ENCODE measurements at regions not wholly inside any gene's neighbourhood (a gene's known extent, or its start where the extent isn't known, plus 50 kb on each side); places are given as distances from the start of the nearest gene placed in this dataset.

DNA sequence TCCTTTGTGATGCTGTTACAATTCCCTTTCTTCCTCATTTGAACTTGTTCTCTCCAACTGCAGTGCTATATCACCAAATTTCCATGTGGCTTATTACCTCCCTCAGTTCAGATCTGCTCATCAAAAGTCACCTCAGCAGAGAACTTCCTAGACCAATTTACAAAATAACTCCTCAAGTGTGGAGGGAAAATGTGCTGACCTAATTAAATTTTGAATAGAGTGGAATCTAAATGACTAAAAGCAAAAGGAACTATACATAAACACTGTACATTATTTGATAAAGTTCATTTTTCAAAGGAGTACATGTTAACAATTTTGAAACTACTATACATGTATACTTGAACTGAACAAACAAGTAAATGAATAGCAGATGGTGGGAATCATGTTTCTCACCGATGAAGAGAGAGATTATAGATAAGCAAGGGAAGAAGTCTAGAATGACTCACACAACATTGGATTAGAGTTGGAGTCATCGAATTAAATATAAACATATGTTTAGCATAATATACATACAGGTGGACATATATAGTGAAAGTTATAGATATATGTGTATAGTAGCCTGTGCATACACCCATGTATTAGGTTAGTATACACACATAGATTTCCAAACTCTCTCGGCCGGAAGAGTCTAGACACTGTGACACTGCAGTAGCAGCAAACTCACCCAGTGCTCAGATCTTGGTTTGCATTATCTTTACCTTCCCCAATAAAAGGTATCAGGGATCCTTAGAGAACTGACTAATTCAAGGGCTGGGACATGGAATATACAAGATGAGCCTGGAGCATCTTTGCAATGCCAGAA is 318.7 kb downstream of the PCDH18 start:
- FAIRE-seq, result no peak
- no peak for DNase-seq (ENCODE audit: low spot score in 2 of 2)

GRCh38 chr4:137212601-137213000 is 319.7 kb downstream of the PCDH18 start:
- DNase-seq (ENCODE audit: low spot score in 2 of 2) (peak in 1 of 2 donors; percentile 1), FAIRE-seq (no peak)

DNA sequence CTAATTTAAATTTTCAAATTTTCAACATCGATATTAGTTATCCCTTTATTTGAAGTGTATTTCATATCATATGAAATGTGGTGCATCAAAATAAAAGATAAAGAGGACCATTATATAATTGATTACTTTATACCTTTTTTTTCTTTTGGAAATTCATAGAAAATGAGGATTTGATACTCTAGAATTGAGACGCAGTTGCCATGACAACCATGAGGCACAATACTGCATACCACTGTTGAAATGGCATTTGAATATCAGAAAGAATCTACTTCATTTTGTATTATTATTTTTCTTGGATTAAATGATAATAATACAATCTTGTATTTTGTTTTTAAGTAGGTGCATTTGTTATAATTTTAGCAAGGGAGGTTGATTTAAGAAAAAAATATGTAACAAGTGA is 323.1 kb downstream of the PCDH18 start:
- DNase-seq (ENCODE audit: low spot score in 2 of 2), result no peak
- peak; percentile 51 for FAIRE-seq

DNA sequence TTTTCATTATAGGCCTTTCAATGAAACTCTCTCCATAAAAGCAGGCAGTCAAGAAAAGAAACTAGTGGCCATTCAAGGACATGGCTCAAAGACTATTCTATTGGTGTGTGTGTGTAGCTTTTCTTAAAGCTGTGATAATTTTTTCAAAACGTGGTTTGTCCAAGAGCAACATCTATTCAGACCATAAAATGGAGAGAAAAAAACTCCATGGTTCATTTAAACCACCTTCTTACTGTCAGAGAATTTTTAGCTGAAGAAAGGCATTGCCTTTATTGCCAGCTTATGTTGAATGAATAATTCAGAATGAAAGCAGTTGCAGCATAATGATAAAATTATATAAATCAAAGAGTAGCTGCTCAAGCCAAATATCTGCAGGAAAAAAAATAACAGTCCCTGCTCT is 325.5 kb downstream of the PCDH18 start:
- DNase-seq (ENCODE audit: low spot score in 2 of 2) (no peak), FAIRE-seq (no peak)

- DNase-seq (ENCODE audit: low spot score in 2 of 2) (no peak), FAIRE-seq (no peak)
Observed at GRCh38 chr4:137203601-137204000, 328.7 kb downstream of the PCDH18 start.

GRCh38 chr4:137200322-137200721 is 332.0 kb downstream of the PCDH18 start:
- FAIRE-seq (no peak), DNase-seq (ENCODE audit: low spot score in 2 of 2) (no peak)

DNA sequence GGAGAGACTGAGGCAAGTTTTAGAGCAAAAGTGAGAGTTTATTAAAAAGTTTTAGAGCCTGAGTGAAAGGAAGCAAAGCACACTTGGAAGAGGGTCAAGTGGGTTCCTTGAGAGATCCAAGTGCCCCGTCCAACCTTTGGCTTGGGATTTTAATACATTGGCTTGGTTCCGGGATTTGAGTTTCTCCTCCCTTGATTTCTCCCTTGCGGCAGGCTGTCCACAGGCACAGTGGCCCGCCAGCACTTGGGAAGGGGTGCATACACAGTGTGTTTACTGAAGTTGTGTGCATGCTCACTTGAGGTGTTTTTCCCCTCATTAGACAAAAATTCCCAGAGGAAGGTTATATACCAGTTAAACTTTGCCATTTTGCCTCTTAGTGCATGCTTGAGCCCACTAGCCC is 333.5 kb downstream of the PCDH18 start:
- FAIRE-seq, result no peak

DNA sequence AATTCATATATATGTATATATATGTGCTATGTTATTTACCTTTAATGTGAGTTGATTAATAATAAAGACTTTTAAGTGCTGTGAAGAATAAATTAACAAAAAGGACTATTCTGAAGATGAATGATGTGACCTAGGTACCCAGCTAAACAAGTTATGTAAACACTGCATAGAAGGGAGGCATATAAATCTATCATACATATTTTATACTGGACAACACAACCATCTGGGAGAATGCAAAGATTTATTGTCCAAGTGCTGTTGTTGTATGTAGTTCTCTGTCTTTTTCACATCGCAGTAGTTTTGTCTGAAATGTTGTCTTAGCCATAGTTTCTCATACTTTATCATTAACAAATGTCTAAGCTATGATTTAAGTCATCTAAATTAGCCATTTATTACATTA is 337.6 kb downstream of the PCDH18 start:
- FAIRE-seq, result no peak

More for the DNA sequence above, 333.5 kb downstream of the PCDH18 start:
- DNase-seq (ENCODE audit: low spot score in 2 of 2), result no peak

DNA sequence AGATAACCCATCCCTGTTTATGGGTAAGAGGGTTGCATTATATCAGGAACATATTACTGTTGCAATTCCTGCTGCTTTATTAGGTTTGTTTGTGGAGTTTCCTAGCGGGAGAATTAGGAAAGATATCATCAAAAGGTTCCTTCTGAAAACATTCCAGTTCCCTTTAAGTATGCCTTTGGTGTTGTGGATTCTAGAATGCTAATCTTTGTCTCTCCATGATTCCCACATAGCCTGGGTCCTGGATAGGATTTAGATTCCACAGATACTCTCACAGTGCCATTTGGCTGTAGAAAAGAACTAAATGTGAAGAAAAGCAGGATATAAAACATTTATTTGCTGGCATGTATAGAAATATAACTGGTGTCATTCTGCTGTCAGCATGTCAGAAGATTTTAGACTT is 338.7 kb downstream of the PCDH18 start:
- DNase-seq (ENCODE audit: low spot score in 2 of 2) (no peak), FAIRE-seq (no peak)

More for the DNA sequence above, 337.6 kb downstream of the PCDH18 start:
- DNase-seq (ENCODE audit: low spot score in 2 of 2), result no peak

DNA sequence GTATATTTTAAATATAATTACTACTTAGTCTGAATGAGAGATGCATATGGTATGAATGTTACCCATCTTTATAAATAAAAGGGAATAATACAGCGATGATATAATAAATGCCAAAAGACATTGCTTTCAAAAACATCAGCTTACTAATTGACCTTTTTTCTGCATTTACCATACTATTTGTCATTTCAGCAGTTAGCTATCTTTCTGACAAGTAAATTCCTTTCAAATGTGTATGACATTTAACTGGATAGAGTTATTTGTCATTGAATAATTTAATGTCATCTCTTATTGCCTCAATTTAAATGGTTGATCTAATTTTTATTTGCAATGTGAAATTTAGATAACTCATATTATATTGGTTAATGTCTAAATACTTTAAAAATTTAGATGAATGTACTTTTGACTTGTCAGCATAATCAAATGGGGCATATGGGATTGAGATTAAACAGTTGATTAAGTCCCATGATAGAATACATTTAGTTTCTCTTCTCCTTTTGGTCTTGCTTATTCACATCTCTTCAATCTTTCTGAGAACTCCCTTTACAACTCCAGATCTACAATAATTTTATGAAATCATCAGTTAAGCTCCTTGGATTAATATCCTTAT is 350.9 kb downstream of the PCDH18 start:
- DNase-seq (ENCODE audit: low spot score in 2 of 2) (no peak), FAIRE-seq (no peak)

GRCh38 chr4:137180349-137180748 is 351.9 kb downstream of the PCDH18 start:
- DNase-seq (ENCODE audit: low spot score in 2 of 2) (no peak), FAIRE-seq (no peak)

GRCh38 chr4:137156807-137157206 is 375.5 kb downstream of the PCDH18 start:
- FAIRE-seq, result no peak
- no peak for DNase-seq (ENCODE audit: low spot score in 2 of 2)

DNA sequence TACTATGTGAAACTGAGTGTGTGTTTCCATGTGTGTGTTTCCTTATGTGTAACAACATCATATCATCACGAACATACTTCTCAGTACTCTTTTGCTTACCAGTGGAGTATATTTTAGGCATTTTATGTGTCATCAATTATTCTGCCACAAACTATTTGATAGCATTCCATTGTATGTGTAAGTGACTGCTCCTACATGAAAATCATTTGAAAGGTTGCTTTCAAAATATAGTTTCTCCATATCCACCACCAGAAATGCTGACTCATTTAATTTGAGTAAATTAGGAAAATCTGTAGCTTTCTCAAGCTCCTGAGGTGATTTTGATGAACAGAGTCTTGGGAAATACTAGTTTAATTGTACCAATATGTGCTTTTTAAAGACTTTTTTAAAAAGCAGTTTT is 376.2 kb downstream of the PCDH18 start:
- no peak for DNase-seq (ENCODE audit: low spot score in 2 of 2)
- no peak for FAIRE-seq

DNA sequence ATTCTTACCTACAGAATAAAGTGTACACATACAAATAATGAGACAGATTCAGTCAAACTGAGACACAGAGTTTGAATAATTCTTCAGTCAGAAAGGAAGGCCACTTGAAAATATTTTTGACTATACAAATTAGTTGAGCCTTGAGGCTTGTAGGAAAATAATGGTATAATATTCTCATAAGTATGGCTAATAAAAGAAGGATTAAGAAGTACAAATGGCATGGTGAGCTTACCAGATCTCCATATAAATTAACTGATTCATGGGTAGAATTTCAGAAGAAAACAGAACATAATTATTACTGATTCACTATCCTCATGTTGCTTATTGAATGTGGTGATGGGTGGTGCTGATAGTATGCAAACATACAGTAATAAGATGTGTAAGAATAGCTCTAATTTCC is 401.1 kb downstream of the PCDH18 start:
- DNase-seq (ENCODE audit: low spot score in 2 of 2) (no peak), FAIRE-seq (no peak)

GRCh38 chr4:137129845-137130244 is 402.4 kb downstream of the PCDH18 start:
- FAIRE-seq, result no peak
- DNase-seq (ENCODE audit: low spot score in 2 of 2), result no peak

DNA sequence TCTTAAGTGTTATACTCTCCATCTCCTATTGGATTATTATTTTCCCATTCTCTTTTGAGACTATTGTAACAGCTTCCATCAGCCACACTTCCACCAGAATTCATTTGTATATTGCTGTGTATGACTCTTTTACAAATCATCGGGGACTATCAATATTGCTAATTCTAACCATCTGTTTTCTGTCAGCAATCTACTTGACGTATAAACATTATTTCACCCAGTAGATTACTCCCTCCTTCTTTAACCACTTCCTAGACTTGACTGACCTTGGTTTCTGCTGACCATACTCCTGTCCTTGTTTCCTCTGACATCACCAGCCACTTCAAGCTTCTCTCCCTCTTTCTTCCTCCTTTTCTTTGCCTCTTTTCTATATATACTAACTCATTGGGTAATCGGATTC is 402.9 kb downstream of the PCDH18 start:
- no peak for FAIRE-seq
- no peak for DNase-seq (ENCODE audit: low spot score in 2 of 2)

DNA sequence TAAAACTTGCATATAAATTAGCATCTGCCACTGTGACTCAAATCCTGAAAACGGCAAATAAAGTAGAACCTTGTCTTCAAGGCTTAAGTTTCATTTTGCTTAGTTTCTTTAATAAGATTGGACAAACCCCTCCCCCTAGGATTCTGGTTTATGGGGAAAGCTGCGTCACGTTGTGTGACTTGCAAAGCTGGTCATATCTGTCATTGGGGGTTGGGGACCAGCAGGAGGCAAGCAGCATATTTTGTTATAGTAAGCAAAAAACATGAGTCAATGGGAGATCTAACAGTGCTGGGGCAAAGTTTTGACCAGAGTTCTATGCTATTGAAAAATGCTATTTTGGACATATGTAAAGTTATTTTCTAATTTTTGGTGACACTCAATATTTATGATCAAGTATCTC is 407.3 kb downstream of the PCDH18 start:
- DNase-seq (ENCODE audit: low spot score in 2 of 2), result no peak

DNA sequence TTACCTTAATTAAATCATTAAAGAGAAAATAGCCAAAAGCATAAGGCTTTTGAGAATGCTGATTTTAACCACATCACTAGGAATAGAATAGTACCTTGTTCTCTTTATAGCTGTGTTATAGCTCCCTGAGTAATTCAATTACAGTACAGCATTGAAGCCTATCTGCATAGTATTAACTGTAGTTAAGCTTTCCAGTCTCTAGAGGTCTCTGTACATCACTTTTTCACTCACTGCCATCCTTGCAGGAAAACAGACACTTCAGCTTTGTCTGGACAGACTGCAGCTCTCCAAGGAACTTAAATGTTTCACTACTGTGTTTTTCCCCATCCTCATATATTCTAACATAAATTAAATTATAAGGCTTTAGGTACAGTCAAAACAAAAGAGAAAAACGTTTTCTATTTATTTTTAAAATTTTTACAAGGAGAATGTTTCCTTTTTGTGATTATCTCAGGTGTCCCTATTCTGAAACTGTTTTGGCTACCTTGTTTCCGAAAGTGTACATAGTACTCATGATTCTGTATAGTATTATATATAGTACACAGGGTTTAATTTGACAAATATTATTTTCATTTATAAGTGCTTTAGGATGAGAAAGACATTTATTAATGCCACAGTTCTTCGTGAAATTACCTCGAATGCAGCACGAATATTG is 407.9 kb downstream of the PCDH18 start:
- FAIRE-seq, result peak; percentile 95

More for the DNA sequence above, 407.3 kb downstream of the PCDH18 start:
- FAIRE-seq, result no peak

GRCh38 chr4:137122876-137123275 is 409.4 kb downstream of the PCDH18 start:
- no peak for DNase-seq (ENCODE audit: low spot score in 2 of 2)
- FAIRE-seq, result no peak

More for the DNA sequence above, 407.9 kb downstream of the PCDH18 start:
- peak; percentile 0 to 14 for DNase-seq (ENCODE audit: low spot score in 2 of 2)

DNA sequence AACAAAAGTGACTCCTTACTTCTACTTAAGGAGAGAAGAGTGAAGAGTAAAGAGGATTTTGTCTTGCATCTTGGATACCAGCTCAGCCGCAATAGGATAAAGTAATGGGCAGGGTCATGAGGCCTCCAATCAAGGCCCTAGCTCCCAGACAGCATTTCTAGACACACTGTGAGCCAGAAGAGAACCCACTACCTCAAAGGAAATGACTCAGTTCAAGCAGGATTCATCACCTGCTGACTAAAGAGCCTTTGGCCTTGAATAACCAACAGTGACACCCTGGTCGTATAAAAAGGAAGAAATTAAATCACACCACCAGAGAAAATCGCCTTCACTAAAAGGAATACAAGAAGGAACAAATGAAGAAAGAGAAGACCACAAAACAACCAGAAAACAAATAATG is 416.1 kb downstream of the PCDH18 start:
- DNase-seq (ENCODE audit: low spot score in 2 of 2) (no peak), FAIRE-seq (no peak)

DNA sequence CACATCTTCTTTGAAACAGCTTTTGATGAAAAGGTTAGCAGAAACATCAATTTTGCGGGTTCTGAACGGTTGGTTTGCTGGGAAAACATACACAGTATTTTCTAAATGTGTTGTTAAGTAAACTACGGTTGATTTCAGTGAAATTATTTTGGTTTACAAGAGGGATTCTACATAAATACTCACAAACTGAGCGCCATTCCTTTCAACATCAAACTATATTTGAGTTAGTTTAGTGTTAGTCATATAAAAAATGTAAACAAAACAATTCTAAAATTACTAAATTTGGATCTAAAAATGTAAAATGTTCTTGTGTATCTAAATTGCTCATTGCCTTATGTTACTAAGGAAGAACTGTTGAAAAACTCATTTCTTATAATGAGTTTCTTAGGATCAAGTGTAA is 425.6 kb downstream of the PCDH18 start:
- FAIRE-seq (no peak), DNase-seq (ENCODE audit: low spot score in 2 of 2) (no peak)

DNA sequence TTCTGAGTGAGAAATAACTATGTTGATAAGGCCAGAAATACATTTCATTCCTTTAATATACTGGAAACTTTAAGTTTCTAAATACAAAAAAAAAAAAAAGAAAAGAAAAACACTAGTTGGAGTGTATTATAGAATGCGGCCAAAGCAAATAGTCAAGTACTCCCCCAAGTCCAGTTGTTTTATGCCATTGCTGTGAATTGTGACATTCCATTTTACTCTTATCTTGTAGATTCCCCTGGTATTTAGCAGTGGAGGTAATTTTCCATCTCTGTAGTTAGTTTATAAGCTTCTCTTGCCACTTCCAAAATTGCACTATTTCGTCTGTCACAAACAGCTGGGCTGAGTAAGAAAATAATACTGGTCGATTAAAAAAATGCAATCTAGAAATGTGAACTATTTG is 426.0 kb downstream of the PCDH18 start:
- DNase-seq (ENCODE audit: low spot score in 2 of 2) (no peak), FAIRE-seq (no peak)
